Common myeloid progenitor, CD34-positive (primary cell): ENCODE measurements at regions not wholly inside any gene's neighbourhood (a gene's known extent, or its start where the extent isn't known, plus 50 kb on each side); places are given as distances from the start of the nearest gene placed in this dataset.
A peak's percentile ranks its signal among the peaks of the same experiment; 100 is the strongest.

ENCODE experiments used
- CTCF ChIA-PET: fragments of 350-600 bp; sonication (Branson Sonifier 250); formaldehyde crosslinking; loops from one replicate; lab custom pipeline; 2021; ENCODE audit warnings: antibody characterized with exemption; lab: Charles Lee
- POLR2A ChIA-PET: fragments of 350-600 bp; sonication (Branson Sonifier 250); formaldehyde crosslinking; loops from one replicate; lab custom pipeline; 2021; ENCODE audit warnings: antibody characterized with exemption; lab: Charles Lee
- DNase-seq, 3 donors: peaks; one replicate each; pipeline versions ENCODE4 v3.0.0 to v3.0.0-alpha.2; 2013
- H3K27ac ChIP-seq, 2 experiments: 1 replicate in 1 of 2; 2 replicates in 1 of 2; pipeline ENCODE4 v1.7.0; 2013; ENCODE audit warnings: inconsistent platforms in 2 of 2, low read length in 2 of 2, mild to moderate bottlenecking in 2 of 2, low read depth in 1 of 2, moderate library complexity in 1 of 2; ENCODE audit not compliant: severe bottlenecking in 2 of 2, insufficient read depth in 1 of 2, poor library complexity in 1 of 2
- H3K27me3 ChIP-seq, 5 experiments: replicated peaks in 2 of 5; 1 replicate in 3 of 5; 2 replicates in 2 of 5; pipeline versions ENCODE4 v1.6.1 to v1.7.0; 2013; ENCODE audit warnings: low read length in 4 of 5, mild to moderate bottlenecking in 2 of 5, moderate library complexity in 2 of 5, inconsistent platforms in 1 of 5; ENCODE audit not compliant: insufficient read depth in 5 of 5, control insufficient read depth in 4 of 5
- H3K36me3 ChIP-seq, 4 experiments: 1 replicate in 2 of 4; 2 replicates in 2 of 4; pipeline versions ENCODE4 v1.6.1 to v1.7.0; 2013; ENCODE audit warnings: low read length in 3 of 4, control low read depth in 1 of 4, mild to moderate bottlenecking in 1 of 4; ENCODE audit not compliant: control insufficient read depth in 4 of 4, insufficient read depth in 4 of 4
- H3K4me1 ChIP-seq, 4 experiments: 1 replicate in 3 of 4; 2 replicates in 1 of 4; pipeline versions ENCODE4 v1.6.1 to v1.7.1; 2013; ENCODE audit warnings: low read length in 3 of 4, mild to moderate bottlenecking in 3 of 4, control low read depth in 1 of 4, inconsistent platforms in 1 of 4, moderate library complexity in 1 of 4; ENCODE audit not compliant: control insufficient read depth in 4 of 4, insufficient read depth in 4 of 4; ENCODE audit errors: control extremely low read depth in 1 of 4
- H3K4me3 ChIP-seq, 7 experiments: 1 replicate in 4 of 7; 2 replicates in 3 of 7; pipeline versions ENCODE4 v1.5.1 to v1.7.0; 2013; ENCODE audit warnings: mild to moderate bottlenecking in 7 of 7, low read length in 6 of 7, moderate library complexity in 6 of 7, inconsistent platforms in 2 of 7, low read depth in 2 of 7, control low read depth in 1 of 7; ENCODE audit not compliant: insufficient read depth in 4 of 7, control insufficient read depth in 1 of 7; ENCODE audit errors: extremely low read depth in 1 of 7
- H3K9me3 ChIP-seq, 5 experiments: 1 replicate in 4 of 5; 2 replicates in 1 of 5; pipeline versions ENCODE4 v1.6.1 to v1.7.1; 2013; ENCODE audit warnings: low read length in 4 of 5, mild to moderate bottlenecking in 2 of 5, inconsistent platforms in 1 of 5, low read depth in 1 of 5, moderate library complexity in 1 of 5; ENCODE audit not compliant: control insufficient read depth in 4 of 5, insufficient read depth in 2 of 5; ENCODE audit errors: control extremely low read depth in 1 of 5
- WGBS: methylation state at CpG from one replicate; pipeline ENCODE4 v1.1.5; 2013; ENCODE audit not compliant: insufficient coverage; 5-methylcytosine and 5-hydroxymethylcytosine counted together

GRCh38 chr9:110059461-110059860, 148.5 kb downstream of the C9orf152 start:
- no peak for DNase-seq
- Histone ChIP-seq H3K27ac (no peak overlapping the region), H3K27me3 (peaks cover 0 to 2% (median 0%) of the 10 kb centered on the region in 5 experiments), H3K4me3 (no peak overlapping the region), H3K9me3 (no peaks in the 10 kb centered on the region), H3K4me1 (peaks cover 2 to 5% (median 3%) of the 10 kb centered on the region in 4 experiments), H3K36me3 (no peaks in the 10 kb centered on the region)
- WGBS = 100% methylated on average over 1 of the region's 1 CpG
- POLR2A ChIA-PET = no interaction called here
- CTCF ChIA-PET = interaction anchor here (0.6 to 1.9 kb wide), 2 partner anchors 40 to 156 kb away, joined by 3 to 15 read pairs; no protein-coding TSS in a partner anchor

DNA sequence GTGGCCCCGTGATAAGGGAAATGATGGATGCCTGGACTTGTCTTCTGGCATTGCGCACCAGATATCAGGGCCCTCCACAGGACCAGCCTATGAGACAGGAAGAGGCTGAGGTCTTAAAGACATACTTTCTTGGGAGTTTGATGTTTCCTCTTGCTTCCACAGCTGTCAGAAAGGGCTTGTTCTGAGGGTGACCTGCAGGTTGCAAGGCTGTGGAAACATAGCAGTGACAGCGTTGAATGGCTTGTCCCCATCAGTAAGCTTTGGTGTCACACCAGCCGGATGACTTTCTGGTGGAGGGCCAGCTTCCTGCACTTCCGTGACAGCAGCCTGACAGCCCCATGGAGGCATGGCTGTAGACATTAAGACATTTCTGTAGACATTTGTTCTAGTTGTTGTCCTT, 143.2 kb downstream of the C9orf152 start:
- no peaks in the 10 kb centered on the region for H3K9me3 ChIP-seq
- H3K36me3 ChIP-seq = no peaks in the 10 kb centered on the region
- 27% methylated on average over 3 of the region's 5 CpGs for WGBS
- CTCF ChIA-PET = interaction anchor here (1.2 kb wide), 1 partner anchor 163 kb away, joined by 3 read pairs; no protein-coding TSS in a partner anchor
- POLR2A ChIA-PET = no interaction called here
- H3K4me3 ChIP-seq = no peak overlapping the region
- H3K27ac ChIP-seq = no peak overlapping the region
- H3K4me1 ChIP-seq = peaks cover 5 to 23% (median 13%) of the 10 kb centered on the region in 4 experiments
- H3K27me3 ChIP-seq = peaks cover 0 to 2% (median 0%) of the 10 kb centered on the region in 5 experiments
- DNase-seq = peak in 2 of 3 donors; percentile 51 to 59

GRCh38 chr9:110065532-110065931, 142.4 kb downstream of the C9orf152 start:
- H3K4me3 ChIP-seq = no peak overlapping the region
- H3K36me3 ChIP-seq = no peaks in the 10 kb centered on the region
- no peak overlapping the region for H3K27ac ChIP-seq
- H3K4me1 ChIP-seq = peaks cover 5 to 23% (median 13%) of the 10 kb centered on the region in 4 experiments
- DNase-seq = peak in 2 of 3 donors; percentile 52 to 55
- CTCF ChIA-PET = interaction anchor here (0.6 to 1.0 kb wide), 2 partner anchors 11 to 491 kb away, joined by 3 read pairs; no protein-coding TSS in a partner anchor
- POLR2A ChIA-PET = no interaction called here
- H3K9me3 ChIP-seq = no peaks in the 10 kb centered on the region
- H3K27me3 ChIP-seq = peaks cover 0 to 2% (median 0%) of the 10 kb centered on the region in 5 experiments
- WGBS = 100% methylated on average over 1 of the region's 2 CpGs

DNA sequence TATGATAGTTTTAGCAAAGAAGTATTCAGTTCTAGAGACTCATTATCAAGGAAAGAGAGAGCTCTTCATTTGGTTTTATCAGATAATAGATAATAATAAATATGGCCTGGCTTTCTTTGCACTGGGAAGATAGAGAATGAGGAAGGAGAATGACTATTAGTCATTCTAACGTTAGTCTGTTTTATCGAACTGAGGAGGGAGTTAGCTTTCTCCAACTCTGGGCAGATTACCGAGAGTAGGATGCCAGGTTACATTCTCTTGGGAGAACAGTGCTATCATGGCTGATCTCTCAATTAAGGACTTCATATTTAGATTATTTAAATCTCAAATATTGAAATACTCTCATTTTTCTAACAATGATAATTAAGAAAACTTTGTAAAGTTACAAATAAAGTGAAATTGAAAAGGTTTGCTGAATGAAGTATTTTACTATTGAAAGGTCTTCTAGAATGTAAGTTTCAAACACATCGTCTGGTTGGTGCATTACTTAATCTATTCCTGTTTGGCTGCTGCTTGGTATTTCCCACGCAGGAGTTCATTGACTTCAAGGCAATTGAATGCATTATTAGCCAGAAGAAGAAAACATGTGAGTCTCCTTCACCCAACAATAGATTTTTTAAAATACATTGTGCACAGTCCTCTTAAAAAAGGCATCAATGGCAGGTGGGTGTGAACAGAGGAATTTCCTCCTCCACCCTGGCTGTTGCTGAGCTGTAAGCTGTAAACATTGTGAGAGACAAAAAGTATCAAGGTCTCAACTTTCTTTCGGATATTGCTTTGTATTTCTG, 140.8 kb downstream of the C9orf152 start:
- 83% methylated on average over 5 of the region's 6 CpGs for WGBS

DNA sequence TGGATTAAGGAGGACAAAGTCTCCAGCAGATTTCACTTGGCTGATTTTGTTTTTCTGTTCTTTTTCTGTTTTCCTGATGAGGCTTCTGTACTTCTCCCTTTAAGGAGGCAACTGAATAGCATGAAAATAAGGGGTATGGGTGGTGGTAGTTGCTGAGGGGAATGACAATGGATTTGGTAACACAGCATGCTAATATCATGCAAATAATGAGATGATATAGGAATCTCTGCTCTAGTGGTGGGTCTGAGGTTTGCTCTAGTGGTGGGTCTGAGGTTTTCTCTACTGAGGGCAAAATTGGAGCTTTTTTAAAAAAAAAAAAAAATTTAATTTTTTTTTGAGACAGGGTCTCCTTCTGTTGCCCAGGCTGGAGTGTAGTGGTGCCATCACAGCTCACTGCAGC, 139.7 kb downstream of the C9orf152 start:
- Histone ChIP-seq H3K4me1 (peaks cover 5 to 23% (median 13%) of the 10 kb centered on the region in 4 experiments), H3K27ac (no peak overlapping the region), H3K4me3 (no peak overlapping the region), H3K9me3 (no peaks in the 10 kb centered on the region), H3K36me3 (no peaks in the 10 kb centered on the region), H3K27me3 (peaks cover 0 to 2% (median 0%) of the 10 kb centered on the region in 5 experiments)
- ChIA-PET POLR2A (no interaction called here), CTCF (no interaction called here)
- no peak for DNase-seq

More for the DNA sequence above, 140.8 kb downstream of the C9orf152 start:
- peaks cover 5 to 23% (median 13%) of the 10 kb centered on the region in 4 experiments for H3K4me1 ChIP-seq
- POLR2A ChIA-PET = no interaction called here
- no peaks in the 10 kb centered on the region for H3K36me3 ChIP-seq
- DNase-seq = no peak
- H3K27ac ChIP-seq = no peak overlapping the region
- no peak overlapping the region for H3K4me3 ChIP-seq
- H3K27me3 ChIP-seq = peaks cover 0 to 2% (median 0%) of the 10 kb centered on the region in 5 experiments
- H3K9me3 ChIP-seq = no peaks in the 10 kb centered on the region
- CTCF ChIA-PET = no interaction called here

DNA sequence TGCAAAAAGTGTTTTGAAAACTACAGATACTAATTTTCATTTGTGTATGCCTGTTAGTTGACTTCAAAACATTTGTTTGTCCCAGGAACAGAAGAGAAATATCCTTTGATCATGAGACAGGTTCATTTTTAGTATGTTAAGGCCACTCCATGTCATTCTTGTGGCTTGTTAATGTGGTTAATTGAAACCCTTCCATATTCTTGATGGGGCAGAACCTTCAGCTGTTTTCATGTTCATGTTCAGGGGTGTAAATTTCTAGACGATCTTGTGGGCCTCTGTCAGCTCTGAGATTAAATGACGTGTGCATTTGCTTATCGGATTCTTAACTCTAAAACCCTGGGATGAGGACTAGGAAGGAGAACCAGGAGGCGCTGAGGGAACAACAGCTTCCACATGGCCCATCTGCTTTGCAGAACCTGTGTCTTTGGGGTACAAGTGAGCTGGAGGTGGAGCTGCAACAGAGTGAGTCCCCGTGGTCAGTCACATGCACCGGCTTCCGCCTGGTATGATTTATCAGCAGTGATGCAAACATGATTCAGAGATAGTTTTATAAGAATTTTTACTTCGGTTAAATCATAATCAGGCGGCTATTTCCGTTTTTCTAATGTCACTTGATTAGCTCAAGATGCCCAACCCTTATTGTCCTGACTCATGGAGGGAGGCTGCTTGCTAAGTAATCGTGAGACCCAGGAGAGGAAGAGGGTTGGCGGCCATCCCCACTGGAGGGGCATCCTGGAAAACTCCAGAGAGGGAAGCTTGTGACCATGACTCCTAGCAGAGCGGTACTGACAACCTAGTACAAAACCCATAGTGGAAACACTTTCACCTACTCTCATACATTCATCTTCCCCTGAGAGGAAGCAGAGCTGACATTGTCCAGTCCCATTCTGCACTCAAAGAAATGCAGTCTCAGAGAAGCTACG, 138.4 kb downstream of the C9orf152 start:
- Histone ChIP-seq H3K27me3 (no peaks in the 10 kb centered on the region), H3K9me3 (no peaks in the 10 kb centered on the region), H3K4me3 (no peak overlapping the region), H3K27ac (no peak overlapping the region), H3K36me3 (no peaks in the 10 kb centered on the region), H3K4me1 (peaks cover 2 to 19% (median 9%) of the 10 kb centered on the region in 4 experiments)
- ChIA-PET CTCF (no interaction called here), POLR2A (interaction anchor here (0.5 kb wide), 1 partner anchor 278 kb away, joined by 3 read pairs; no protein-coding TSS in a partner anchor)
- 80% methylated on average over 10 of the region's 14 CpGs for WGBS
- DNase-seq = peak in 2 of 3 donors; percentile 22 to 35
